HCT116 (cell line): ENCODE measurements at regions not wholly inside any gene's neighbourhood (a gene's known extent, or its start where the extent isn't known, plus 50 kb on each side); places are given as distances from the start of the nearest gene placed in this dataset.

ENCODE experiments used
- CBX3 ChIP-seq: IDR thresholded peaks from 2 replicates; pipeline ENCODE4 v1.6.1; 2012; ENCODE audit warnings: low read depth
- CTCF ChIP-seq, 3 experiments: fragments of 200-600 bp in 1 of 3; sonication (generic) in 1 of 3; IDR thresholded peaks in 2 of 3; conservative IDR thresholded peaks in 1 of 3; 2 replicates each; pipeline ENCODE4 v1.5.1; 2012 to 2017; ENCODE audit warnings: low read depth in 2 of 3, low read length in 2 of 3, antibody characterized with exemption in 1 of 3, borderline replicate concordance in 1 of 3, control low read depth in 1 of 3, mild to moderate bottlenecking in 1 of 3, mixed read lengths in 1 of 3, mixed run types in 1 of 3, moderate library complexity in 1 of 3; ENCODE audit not compliant: insufficient read depth in 1 of 3
- EGR1 ChIP-seq: IDR thresholded peaks from 2 replicates; pipeline ENCODE4 v1.6.1; 2012; ENCODE audit warnings: low read depth
- ELF1 ChIP-seq: IDR thresholded peaks from 2 replicates; pipeline ENCODE4 v1.6.1; 2012; ENCODE audit warnings: low read depth, borderline replicate concordance
- EZH2 ChIP-seq: fragments of 200-600 bp; sonication (generic); IDR thresholded peaks from 2 replicates; pipeline ENCODE4 v1.6.1; 2017; ENCODE audit warnings: antibody characterized with exemption, mixed run types
- POLR2AphosphoS5 ChIP-seq: IDR thresholded peaks from 2 replicates; pipeline ENCODE4 v1.6.1; 2011; ENCODE audit warnings: mild to moderate bottlenecking, low read depth, low read length, moderate library complexity
- REST ChIP-seq: IDR thresholded peaks from 2 replicates; pipeline ENCODE4 v1.6.1; 2012; ENCODE audit warnings: low read depth
- ZNF274 ChIP-seq: fragments of 200-500 bp; sonication (Bioruptor generic); IDR thresholded peaks from 2 replicates; pipeline ENCODE4 v1.6.1; 2014; ENCODE audit warnings: mild to moderate bottlenecking, low read depth, low read length, inconsistent platforms

- TF ChIP-seq REST: no peak
- no peak for TF ChIP-seq CTCF (IDR thresholded peaks at IDR 0.05 in 2 of 3, conservative IDR thresholded peaks at IDR 0.05 in 1 of 3; ENCODE audit: borderline replicate concordance in 1 of 3, insufficient read depth in 1 of 3, low read depth in 2 of 3, low read length in 2 of 3)
- TF ChIP-seq POLR2AphosphoS5: no peak
- TF ChIP-seq EZH2: no peak
- TF ChIP-seq EGR1: no peak
- no peak for TF ChIP-seq ZNF274
- no peak for TF ChIP-seq CBX3
- no peak for TF ChIP-seq ELF1
Measured at GRCh38 chr4:14323191-14323590, 679.1 kb upstream of the CPEB2 start.
